ENCODE measurements at regions not wholly inside any gene's neighbourhood (a gene's known extent, or its start where the extent isn't known, plus 50 kb on each side); places are given as distances from the start of the nearest gene placed in this dataset.

DNA sequence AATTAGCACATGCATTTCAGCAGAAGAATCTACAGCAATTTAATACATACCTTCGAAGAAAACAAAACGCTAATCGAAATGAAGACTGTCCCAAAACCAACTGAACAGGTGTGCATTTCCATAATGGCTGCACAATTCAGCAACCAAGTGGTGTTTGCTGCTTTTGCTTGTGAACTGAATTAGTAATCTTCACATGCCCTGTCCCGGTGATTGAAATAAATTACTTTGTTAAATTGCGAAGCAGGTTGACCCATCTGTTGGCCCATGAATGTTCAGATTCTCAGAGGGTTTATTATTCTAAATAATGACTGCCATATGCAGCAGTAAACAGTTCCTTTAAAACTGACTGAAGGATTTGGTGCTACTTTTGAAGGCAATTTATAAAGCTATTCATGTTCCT is 445.2 kb upstream of the NFE2L3 start:
- Mint-ChIP-seq H3K4me1 (ENCODE audit: unreplicated experiment) (peaks cover 27% of the 10 kb centered on the region), H3K9me3 (ENCODE audit: unreplicated experiment) (peaks cover 16% of the 10 kb centered on the region), H3K27ac (ENCODE audit: unreplicated experiment) (no peak overlapping the region), H3K36me3 (ENCODE audit: unreplicated experiment) (peaks cover 18% of the 10 kb centered on the region), H3K27me3 (ENCODE audit: unreplicated experiment) (no peaks in the 10 kb centered on the region), H3K4me3 (ENCODE audit: unreplicated experiment) (no peak overlapping the region)
- TF ChIP-seq CTCF (IDR thresholded peaks at IDR 0.05), result no peak
- no peak for DNase-seq (ENCODE audit: extremely low spot score, unreplicated experiment)

DNA sequence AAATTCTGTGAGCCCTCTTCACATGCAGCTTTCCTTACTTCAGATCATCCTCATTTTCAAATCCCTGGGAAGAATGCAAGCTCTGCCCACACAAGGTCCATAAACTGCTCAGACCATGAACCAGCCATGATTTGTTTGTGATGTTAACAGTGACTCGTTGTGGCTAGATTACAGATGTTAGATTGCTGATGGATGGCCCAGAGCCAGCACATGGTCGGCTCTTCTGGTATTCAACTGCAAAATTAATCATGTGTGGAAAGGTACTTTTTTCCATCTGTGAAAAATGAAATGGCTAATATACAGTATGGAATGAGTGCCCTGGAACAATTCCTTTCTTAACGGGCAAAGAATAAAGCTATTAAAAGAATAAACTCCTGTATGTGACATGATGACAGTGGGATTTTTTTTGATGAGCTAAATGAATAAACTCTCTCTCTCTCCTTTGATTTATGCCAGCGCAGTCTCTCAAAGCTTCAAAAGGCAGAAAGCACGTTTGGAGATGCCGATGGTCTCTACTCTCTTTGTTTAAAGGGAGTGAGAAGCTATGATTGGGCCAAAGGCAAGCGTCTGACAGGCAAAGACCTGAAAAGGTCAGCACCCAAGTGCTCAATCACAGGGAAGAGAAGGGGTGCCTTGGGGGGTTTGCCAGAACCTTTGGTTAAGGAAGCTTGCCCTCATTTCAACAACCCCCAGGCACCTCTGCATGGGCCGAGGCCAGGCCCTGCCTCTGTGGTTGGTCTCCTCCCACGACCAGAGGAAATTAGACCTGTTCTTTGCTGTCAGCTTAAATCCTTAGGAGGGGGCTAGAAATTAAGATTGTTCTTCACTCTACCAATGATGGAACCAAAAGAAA is 444.0 kb upstream of the NFE2L3 start:
- H3K4me1 Mint-ChIP-seq (ENCODE audit: unreplicated experiment), result peaks cover 27% of the 10 kb centered on the region
- no peak for DNase-seq (ENCODE audit: extremely low spot score, unreplicated experiment)
- H3K27ac Mint-ChIP-seq (ENCODE audit: unreplicated experiment), result no peak overlapping the region
- H3K36me3 Mint-ChIP-seq (ENCODE audit: unreplicated experiment), result peaks cover 14% of the 10 kb centered on the region
- H3K9me3 Mint-ChIP-seq (ENCODE audit: unreplicated experiment), result peaks cover 10% of the 10 kb centered on the region
- no peak overlapping the region for H3K4me3 Mint-ChIP-seq (ENCODE audit: unreplicated experiment)
- H3K27me3 Mint-ChIP-seq (ENCODE audit: unreplicated experiment), result no peaks in the 10 kb centered on the region
- no peak for TF ChIP-seq CTCF (IDR thresholded peaks at IDR 0.05)

DNA sequence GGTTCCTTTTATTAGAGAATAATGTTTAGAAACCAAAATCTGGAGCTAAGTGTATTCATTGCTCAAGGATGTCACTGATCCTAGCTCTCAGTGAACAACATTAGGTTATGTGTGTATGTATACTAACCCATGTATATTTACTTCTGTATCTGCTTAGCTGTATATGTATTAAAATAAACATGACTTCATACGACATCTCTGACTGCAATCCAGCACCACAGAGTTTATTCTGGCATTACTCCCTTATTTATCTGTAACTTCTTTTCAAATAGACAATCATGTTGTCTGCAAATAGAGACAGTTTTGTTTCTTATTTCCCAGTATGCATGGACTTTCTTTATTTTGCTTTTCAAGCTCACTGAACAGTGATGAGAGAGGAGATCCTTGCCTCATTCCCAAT is 441.0 kb upstream of the NFE2L3 start:
- TF ChIP-seq CTCF (IDR thresholded peaks at IDR 0.05), result no peak
- DNase-seq (ENCODE audit: extremely low spot score, unreplicated experiment), result no peak
- Mint-ChIP-seq H3K27me3 (ENCODE audit: unreplicated experiment) (no peaks in the 10 kb centered on the region), H3K4me3 (ENCODE audit: unreplicated experiment) (no peak overlapping the region), H3K9me3 (ENCODE audit: unreplicated experiment) (peaks cover 10% of the 10 kb centered on the region), H3K36me3 (ENCODE audit: unreplicated experiment) (peaks cover 16% of the 10 kb centered on the region), H3K4me1 (ENCODE audit: unreplicated experiment) (peaks cover 31% of the 10 kb centered on the region), H3K27ac (ENCODE audit: unreplicated experiment) (peak overlapping the region; percentile 33)

DNA sequence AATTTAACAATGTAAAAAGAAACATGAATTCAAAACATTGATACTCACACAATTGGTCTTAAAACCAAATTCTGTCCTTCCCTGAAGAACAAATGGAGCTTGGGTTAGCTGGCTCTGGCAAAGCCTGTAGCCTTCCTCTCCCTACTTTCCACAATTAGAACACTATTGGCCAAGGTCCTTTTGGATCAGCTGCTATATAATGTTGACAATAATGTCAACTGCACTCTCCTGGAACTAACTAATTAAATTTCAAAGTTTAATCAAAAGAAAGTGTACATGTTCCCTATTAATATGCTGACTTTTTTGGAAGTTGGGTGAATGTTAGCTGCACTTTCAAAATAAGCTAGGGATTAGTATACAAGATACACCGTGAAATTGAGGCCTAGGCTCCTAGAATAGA is 440.1 kb upstream of the NFE2L3 start:
- no peak for TF ChIP-seq CTCF (IDR thresholded peaks at IDR 0.05)
- H3K27me3 Mint-ChIP-seq (ENCODE audit: unreplicated experiment), result no peaks in the 10 kb centered on the region

DNA sequence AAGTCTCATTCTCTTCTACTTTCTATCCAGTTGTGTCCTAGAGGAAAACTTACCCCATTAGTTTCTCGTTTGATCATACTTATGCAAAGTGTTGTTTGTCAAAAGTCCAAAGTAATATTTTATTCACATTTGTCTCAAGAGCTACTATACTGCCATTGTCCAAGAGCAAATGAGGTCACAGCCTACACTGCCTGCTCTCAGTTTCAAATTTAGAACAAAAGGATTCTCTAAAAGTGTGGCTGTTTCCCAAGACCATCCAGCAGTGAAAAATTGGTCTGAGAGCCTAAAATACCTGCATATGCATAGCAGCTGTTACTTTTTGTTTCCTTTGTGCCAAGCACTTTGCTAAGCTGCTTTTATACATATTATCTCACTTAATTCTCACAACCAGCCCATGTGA is 439.5 kb upstream of the NFE2L3 start:
- peaks cover 13% of the 10 kb centered on the region for H3K36me3 Mint-ChIP-seq (ENCODE audit: unreplicated experiment)
- H3K9me3 Mint-ChIP-seq (ENCODE audit: unreplicated experiment), result peaks cover 5% of the 10 kb centered on the region
- no peak for TF ChIP-seq CTCF (IDR thresholded peaks at IDR 0.05)
- no peaks in the 10 kb centered on the region for H3K27me3 Mint-ChIP-seq (ENCODE audit: unreplicated experiment)
- peaks cover 38% of the 10 kb centered on the region for H3K4me1 Mint-ChIP-seq (ENCODE audit: unreplicated experiment)
- H3K27ac Mint-ChIP-seq (ENCODE audit: unreplicated experiment), result no peak overlapping the region
- no peak overlapping the region for H3K4me3 Mint-ChIP-seq (ENCODE audit: unreplicated experiment)
- no peak for DNase-seq (ENCODE audit: extremely low spot score, unreplicated experiment)

More for the DNA sequence above, 440.1 kb upstream of the NFE2L3 start:
- Mint-ChIP-seq H3K27ac (ENCODE audit: unreplicated experiment) (no peak overlapping the region), H3K4me1 (ENCODE audit: unreplicated experiment) (peaks cover 39% of the 10 kb centered on the region), H3K36me3 (ENCODE audit: unreplicated experiment) (peaks cover 14% of the 10 kb centered on the region), H3K4me3 (ENCODE audit: unreplicated experiment) (no peak overlapping the region), H3K9me3 (ENCODE audit: unreplicated experiment) (peaks cover 6% of the 10 kb centered on the region)
- no peak for DNase-seq (ENCODE audit: extremely low spot score, unreplicated experiment)
